ENCODE measurements at regions not wholly inside any gene's neighbourhood (a gene's known extent, or its start where the extent isn't known, plus 50 kb on each side); places are given as distances from the start of the nearest gene placed in this dataset.

DNA sequence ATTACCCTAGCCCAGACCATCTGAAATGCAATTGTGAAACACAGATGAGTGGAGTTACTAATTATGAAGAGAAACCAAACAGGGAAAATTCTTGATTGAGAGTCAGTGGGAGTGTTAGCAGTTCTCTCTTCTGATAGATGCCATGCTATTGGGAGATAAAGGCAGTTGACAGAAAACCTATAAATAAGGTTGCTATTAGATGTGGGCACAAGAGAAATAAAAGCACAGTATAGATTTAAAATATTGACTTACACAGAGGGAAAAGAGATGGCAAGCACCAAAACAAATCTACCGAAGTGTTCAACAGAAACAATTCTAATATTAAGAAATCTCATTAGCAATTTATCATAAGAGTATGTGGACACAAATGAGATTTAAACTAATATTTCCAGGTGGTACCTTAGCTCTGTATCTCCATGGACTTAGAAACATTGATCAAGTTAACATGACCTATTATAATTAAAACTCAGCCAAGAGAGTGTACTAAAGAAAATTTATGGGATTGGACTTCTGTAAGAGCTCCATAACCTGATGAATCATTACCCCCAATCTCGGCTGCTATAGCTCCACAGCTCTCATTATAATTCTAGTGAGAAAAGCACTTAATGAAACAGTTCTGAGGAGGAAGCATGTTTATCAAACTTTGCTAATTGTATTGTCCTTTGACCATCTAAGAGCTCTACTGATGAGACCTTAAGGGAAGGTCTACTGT is 665.0 kb upstream of the RIOK2 start:
- TF ChIP-seq POLR2AphosphoS5 (IDR thresholded peaks at IDR 0.05) (no peak), CTCF (IDR thresholded peaks at IDR 0.05) (no peak), POLR2A (IDR thresholded peaks at IDR 0.05) (no peak)
